ENCODE measurements at regions not wholly inside any gene's neighbourhood (a gene's known extent, or its start where the extent isn't known, plus 50 kb on each side); places are given as distances from the start of the nearest gene placed in this dataset.

GRCh38 chr12:63068857-63069442 is 82.1 kb downstream of the AVPR1A start:
- H3K4me3 ChIP-seq = no peak overlapping the region
- H3K27ac ChIP-seq (ENCODE audit: extremely low read depth, low read depth, low read length) = no peak overlapping the region
- no peaks in the 10 kb centered on the region for H3K9me1 ChIP-seq (ENCODE audit: control insufficient read depth, insufficient read depth, low read length)
- H3K9me3 ChIP-seq (replicated peaks; ENCODE audit: control insufficient read depth, insufficient read depth, low read depth, low read length) = no peaks in the 10 kb centered on the region
- H2AFZ ChIP-seq (ENCODE audit: low read depth, low read length) = no peak overlapping the region
- H3K9ac ChIP-seq (ENCODE audit: insufficient read depth in 1 of 2, low read depth in 2 of 2, low read length in 2 of 2) = no peak overlapping the region
- H3K79me2 ChIP-seq (ENCODE audit: control insufficient read depth, insufficient read depth, low read length) = no peaks in the 10 kb centered on the region
- intact Hi-C loops (cut with micrococcal nuclease) (loop anchor here (2.0 to 5.0 kb wide), 6 partner anchors 82 to 632 kb away; no protein-coding TSS in a partner anchor), in situ Hi-C loops (cut with MboI) (loop anchor here (25.0 kb wide), 1 partner anchor 632 kb away; no protein-coding TSS in a partner anchor)
- POLR2A ChIA-PET = interaction anchor here (0.7 to 0.9 kb wide), 2 partner anchors 11 to 18 kb away, joined by 3 to 5 read pairs; no protein-coding TSS in a partner anchor
- DNase-seq (ENCODE audit: extremely low read depth in 1 of 4, low spot score in 3 of 4) = peak; percentile 13 to 69 (median 35)
- CTCF ChIA-PET (ENCODE audit: low intra/inter-chr PET ratio) = interaction anchor here (0.6 to 1.1 kb wide), 3 partner anchors 156 to 488 kb away, joined by 3 read pairs; no protein-coding TSS in a partner anchor
- no peaks in the 10 kb centered on the region for H3K36me3 ChIP-seq (ENCODE audit: control insufficient read depth, insufficient read depth, low read length)
- H4K20me1 ChIP-seq (replicated peaks; ENCODE audit: control insufficient read depth, insufficient read depth, low read length) = no peaks in the 10 kb centered on the region
- no TSS peak for BruUV-seq (replicated peaks)
- TF ChIP-seq RAD21 (CRISPR knock-in tag; conservative IDR thresholded peaks at IDR 0.05 in 1 of 2, IDR thresholded peaks at IDR 0.05 in 1 of 2) (peak; percentile 76 to 80), SRSF9 (IDR thresholded peaks at IDR 0.05; ENCODE audit: borderline replicate concordance, low read depth, low read length) (no peak), REST (IDR thresholded peaks at IDR 0.05; ENCODE audit: borderline replicate concordance) (peak; percentile 29; the same call in 1 of the 2 replicates), REST (CRISPR knock-in tag; IDR thresholded peaks at IDR 0.05; ENCODE audit: low read depth) (no peak), CTCF (IDR thresholded peaks at IDR 0.05 in 2 of 3, conservative IDR thresholded peaks at IDR 0.05 in 1 of 3; ENCODE audit: insufficient read depth in 2 of 3, low read depth in 1 of 3, low read length in 3 of 3) (peak; percentile 41 to 81 (median 56); a peak in 4 of 6 replicates), ZNF316 (IDR thresholded peaks at IDR 0.05) (0 out of 2 replicates have a peak, but pooled peaks have one; percentile 8)
- peak; percentile 76 for FAIRE-seq
- H3K27me3 ChIP-seq (ENCODE audit: control insufficient read depth in 2 of 2, insufficient read depth in 2 of 2, low read length in 2 of 2) = no peaks in the 10 kb centered on the region
- no peaks in the 10 kb centered on the region for H3K4me1 ChIP-seq (replicated peaks in 1 of 2; ENCODE audit: control insufficient read depth in 2 of 2, insufficient read depth in 2 of 2, low read length in 2 of 2)
- WGBS (ENCODE audit: insufficient coverage, low coverage, missing lambda C conversion rate) = 0% methylated on average over 2 of the region's 2 CpGs
- peak; percentile 80 for ATAC-seq
- no peak overlapping the region for H3K4me2 ChIP-seq (ENCODE audit: insufficient read depth, low read length)

Data from K562 (cell line).